ENCODE measurements at regions not wholly inside any gene's neighbourhood (a gene's known extent, or its start where the extent isn't known, plus 50 kb on each side); places are given as distances from the start of the nearest gene placed in this dataset.

DNA sequence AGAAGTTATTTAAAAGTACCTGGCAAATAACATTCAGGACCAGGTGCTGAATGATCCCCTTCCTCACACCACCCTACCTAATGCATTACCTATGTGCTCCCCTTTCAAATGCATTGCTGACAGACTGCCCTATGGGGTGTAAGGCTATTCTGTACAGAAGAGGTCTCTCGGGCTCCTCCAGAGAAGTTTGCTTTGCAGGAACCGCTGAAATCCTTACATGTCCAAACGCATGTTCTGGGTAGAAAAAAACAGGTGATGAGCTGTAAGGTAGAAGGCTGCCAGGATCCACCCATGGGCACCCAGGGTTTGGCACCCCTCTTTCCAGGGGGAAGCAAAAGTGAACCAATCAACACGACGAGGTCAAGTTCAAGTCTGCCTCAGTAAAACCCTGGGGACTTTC lies 58.3 kb upstream of the TARBP1 start:
- TF ChIP-seq, protein P1, sequence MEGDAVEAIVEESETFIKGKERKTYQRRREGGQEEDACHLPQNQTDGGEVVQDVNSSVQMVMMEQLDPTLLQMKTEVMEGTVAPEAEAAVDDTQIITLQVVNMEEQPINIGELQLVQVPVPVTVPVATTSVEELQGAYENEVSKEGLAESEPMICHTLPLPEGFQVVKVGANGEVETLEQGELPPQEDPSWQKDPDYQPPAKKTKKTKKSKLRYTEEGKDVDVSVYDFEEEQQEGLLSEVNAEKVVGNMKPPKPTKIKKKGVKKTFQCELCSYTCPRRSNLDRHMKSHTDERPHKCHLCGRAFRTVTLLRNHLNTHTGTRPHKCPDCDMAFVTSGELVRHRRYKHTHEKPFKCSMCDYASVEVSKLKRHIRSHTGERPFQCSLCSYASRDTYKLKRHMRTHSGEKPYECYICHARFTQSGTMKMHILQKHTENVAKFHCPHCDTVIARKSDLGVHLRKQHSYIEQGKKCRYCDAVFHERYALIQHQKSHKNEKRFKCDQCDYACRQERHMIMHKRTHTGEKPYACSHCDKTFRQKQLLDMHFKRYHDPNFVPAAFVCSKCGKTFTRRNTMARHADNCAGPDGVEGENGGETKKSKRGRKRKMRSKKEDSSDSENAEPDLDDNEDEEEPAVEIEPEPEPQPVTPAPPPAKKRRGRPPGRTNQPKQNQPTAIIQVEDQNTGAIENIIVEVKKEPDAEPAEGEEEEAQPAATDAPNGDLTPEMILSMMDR (conservative IDR thresholded peaks at IDR 0.05 in 1 of 2, IDR thresholded peaks at IDR 0.05 in 1 of 2; ENCODE audit: low read depth in 1 of 2, low read length in 2 of 2), result no peak
- no peak for TF ChIP-seq EZH2 (IDR thresholded peaks at IDR 0.05; ENCODE audit: low read length, missing control alignments)

Data from fibroblast of lung (primary cell).